ENCODE measurements at regions not wholly inside any gene's neighbourhood (a gene's known extent, or its start where the extent isn't known, plus 50 kb on each side); places are given as distances from the start of the nearest gene placed in this dataset.

DNA sequence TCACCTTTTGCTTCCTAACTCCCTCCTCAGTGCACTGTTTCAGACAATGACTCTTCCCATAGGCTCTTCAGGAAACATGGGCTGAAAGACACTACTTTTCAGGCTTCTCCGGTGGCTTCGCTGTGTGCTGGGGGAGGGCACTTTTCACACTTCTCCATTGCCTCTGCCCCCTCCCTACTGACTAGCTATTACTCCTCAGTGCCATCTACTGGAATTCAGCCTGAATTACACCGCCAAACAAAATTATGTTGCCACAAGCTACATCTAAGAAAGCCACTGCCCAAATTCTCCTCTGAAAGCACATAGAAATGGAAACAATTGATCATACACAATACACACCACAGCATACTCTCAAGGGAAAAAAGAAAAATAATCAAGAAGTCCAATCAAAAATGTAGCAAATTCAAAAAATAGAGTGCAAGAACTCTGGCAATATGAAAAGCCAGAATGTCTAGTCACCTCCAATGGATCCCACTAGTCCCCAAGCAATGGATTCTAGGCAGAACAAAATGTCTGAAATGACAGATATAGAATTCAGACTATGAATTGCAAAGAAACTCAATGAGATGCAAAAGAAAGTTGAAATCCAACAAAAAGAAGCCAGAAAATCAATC lies 1139.4 kb upstream of the GYPC start:
- DNase-seq (ENCODE audit: low spot score): no peak

DNA sequence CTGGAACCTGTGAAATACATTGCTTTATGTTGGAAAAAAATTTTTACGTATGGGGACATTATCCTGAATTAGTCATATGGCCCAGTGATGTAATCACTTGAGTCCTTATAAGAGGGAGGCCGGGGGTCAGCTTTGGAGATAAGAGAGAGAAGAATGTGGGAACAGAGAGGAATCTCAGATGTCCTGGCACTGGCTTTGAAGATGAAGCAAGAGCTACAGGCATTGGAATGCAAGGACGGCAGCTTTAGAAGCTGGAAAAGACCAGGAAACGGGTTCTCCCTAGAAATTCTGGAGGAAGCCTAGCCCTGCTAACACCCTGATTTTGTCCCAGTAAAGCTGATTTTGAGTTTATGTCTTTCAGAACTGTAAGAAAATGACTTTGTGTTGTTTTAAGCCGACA lies 1129.9 kb upstream of the GYPC start:
- DNase-seq (ENCODE audit: low spot score): no peak

DNA sequence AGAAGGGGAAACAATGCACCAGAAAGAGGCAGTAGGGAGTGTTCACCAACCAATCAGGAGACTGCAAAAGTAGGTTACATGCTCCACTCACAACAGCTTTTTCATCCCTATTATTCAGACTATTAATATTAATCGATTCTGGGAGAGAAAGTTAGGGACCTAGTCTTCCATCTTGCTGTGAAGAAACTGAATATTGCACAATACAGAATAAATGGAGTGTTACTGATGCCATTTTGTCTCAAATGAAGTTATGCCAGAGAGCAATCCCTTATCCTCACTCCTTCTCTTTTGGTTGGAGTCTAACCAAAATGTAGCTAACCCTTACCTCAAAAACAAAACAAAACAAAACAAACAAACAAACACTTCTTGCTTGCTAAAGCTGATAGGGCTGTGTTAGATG lies 1120.9 kb upstream of the GYPC start:
- no peak for DNase-seq (ENCODE audit: low spot score)

DNA sequence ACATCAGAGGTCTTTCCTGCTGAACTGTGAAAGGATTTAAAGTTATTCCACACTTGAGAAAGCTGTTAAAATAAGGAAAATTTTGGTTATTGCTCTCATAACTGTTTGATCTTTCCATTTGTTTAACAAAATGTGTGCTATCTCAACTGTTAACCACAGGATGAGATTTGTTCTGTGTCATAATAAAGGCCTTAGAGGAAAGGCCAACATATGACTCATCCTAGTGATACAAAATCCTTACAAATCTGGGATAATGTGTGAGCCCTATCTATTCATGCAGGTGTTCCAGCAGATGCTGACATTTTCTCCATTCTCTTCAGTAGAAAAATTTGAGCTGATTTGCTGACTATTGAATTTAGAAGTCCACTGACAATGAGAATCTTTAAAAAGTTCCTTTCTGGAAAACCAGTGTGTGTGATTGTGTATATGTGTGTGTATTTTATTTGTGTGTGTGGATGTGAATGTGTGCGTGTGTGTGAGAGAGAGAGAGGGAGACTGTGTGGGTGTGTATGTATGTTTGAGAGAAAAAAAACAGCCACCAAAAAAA lies 1111.9 kb upstream of the GYPC start:
- DNase-seq (ENCODE audit: low spot score): no peak

DNA sequence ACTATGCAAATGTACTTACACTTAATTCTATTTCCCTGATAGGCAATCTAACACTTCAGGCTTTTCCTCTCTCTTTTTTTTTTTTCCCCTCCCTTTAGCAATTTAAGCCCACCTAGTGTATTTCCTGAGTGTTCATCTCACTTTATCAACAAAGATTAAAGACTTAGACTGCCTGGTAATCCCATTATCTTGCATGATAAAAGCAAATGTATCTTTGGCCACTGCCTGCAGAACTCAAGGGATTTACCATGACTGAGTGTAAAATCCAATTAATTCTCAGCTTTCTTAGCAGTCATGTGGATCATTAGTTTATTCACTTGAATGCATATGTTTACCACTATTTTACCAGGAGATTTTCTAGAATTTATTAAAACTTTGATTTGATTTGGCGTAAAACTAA lies 1102.2 kb upstream of the GYPC start:
- no peak for DNase-seq (ENCODE audit: low spot score)

DNA sequence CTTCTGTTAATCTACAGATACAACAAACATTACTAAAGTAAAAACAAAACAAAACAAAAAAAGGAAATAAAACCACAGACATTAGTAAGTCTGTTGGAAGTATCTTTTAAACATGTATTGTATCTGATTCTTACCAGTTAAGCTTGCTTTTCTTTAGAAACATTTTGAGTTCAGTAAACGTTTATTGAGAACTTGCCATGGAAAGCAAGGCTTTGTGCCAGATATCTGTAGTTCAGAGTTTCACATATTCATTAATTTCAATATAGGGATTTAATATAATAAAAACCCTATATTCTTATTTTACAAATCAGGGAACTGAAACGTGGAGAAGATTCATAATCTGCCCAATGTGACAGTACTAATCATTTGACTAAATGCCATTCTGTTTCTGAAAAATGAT lies 1101.0 kb upstream of the GYPC start:
- no peak for DNase-seq (ENCODE audit: low spot score)

DNA sequence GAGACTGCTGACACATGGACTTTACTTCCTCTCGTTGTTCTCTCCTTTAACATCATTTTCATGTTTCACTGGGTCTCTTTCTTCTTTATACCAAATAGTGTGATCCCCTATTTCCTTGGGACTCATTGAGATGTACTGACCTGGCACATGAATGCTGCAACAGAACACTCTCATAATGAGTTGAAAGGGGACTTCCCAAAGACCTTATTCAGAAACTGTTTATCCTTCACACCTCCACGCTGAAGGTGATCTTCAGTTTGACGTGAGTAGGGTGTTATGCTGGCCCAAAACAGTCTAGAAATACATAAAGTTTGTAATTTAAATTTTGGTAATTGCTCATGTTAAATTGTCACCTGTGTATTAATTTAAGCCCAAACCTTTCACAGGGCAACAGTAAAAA lies 1096.8 kb upstream of the GYPC start:
- DNase-seq (ENCODE audit: low spot score): no peak

DNA sequence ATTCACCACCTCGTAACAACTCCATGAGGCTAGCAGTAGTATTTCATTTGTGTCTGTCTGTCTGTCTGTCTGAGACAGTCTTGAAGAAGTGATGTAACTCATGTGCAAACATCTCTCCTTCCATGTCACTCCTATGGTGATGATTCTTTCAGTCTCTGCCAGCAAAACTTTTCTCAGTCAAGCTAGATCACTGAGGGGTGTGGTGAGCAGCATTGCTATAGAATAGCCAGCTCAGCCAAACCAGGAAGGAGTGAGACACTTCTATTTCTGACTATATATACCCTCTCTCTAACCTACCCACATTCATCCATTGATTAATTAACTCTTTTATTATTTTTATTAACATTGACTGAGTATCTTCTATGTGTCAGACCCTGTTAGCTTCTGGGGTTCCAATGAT lies 1095.1 kb upstream of the GYPC start:
- DNase-seq (ENCODE audit: low spot score): no peak

DNA sequence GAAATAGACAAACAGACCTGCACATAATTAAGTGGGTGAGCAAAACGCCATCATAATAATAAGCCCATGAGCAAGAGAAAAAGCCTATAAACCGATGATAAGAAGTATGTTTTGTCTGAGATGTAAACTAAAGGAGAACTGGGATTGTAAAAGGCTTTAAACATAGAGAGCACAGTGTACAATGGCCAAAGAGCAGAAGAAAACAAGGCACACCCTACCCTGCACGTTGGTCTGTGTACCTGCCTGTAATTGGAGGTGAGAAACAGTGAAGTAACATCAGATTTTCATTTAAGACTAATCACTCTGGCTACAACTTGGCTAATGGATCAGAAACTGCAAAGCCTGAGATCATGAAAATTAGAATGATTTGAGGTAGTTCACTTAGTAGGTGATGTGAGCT lies 1094.7 kb upstream of the GYPC start:
- DNase-seq (ENCODE audit: low spot score): no peak

DNA sequence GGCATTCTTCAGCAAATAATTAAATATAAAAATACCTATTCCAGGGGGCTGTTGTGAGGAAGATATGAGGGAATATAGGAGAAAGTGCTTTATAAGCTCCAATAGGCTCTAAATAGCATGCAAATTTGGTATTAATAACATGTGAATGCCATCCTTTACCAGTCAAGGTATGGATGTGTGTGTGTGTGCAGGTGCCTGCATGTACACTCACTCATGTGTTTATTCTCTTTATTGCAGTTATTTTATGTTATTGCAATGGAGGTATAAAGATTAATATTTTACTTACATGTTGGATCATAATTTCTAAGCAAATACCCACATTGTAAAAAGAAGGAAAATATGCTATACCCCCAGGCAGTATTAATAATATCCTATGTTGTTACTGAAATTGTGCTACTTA lies 1093.0 kb upstream of the GYPC start:
- no peak for DNase-seq (ENCODE audit: low spot score)

DNA sequence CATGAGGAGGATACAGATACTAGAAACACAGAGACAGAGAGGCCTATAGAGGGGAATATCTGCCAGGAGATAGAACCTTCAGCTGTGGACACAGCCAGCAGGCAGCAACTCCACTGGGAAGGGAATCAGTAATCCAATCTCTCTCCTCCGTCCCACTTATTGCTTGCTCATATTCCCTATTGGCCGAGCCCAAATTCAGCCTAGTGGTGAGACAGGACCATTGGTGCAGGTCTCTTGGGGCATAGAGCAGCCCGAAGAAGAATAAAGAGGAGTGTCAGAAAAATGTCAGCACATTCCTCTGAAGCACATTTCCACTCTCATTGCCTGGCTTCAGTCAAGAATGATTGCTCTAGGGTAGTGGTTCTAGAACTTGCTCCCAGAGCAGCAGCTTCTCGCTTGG lies 1091.5 kb upstream of the GYPC start:
- DNase-seq (ENCODE audit: low spot score): no peak

DNA sequence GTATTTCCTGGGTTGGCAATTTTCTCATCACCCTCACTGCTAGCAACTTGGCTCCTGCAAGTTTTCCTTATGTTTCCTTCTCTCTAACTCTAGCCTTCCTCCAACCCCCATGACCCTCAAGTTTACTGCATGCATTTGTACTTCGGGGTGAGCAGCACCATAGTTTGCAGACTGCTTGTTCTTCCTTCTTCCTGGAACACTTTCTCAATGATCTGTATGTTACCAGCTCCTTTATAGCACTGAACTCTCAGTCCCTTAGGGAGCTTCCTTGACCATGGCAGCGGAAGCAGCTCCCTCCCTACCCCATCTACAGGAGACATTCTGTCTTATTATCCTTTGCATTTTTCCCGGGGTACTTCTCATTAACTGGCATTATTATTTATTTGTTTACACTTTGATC lies 1089.5 kb upstream of the GYPC start:
- no peak for DNase-seq (ENCODE audit: low spot score)

DNA sequence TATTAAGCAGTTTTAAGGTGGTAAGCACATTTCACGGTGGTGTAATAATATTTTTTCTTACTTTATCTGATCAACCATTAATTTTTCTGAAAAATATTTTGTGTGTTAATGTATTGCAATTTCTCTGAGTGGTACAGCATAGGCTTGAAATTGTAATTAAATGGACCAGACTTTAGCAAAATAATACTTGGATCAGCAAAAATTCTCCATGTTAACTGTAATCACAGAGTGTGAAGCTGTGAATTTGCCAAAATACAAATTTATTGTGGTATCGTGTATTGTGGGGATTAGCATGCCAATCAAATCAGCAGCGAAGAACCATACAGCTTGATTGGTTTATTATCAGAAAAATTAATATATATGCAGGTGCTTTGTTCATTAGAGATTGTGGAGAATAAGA lies 1088.9 kb upstream of the GYPC start:
- DNase-seq (ENCODE audit: low spot score): no peak

DNA sequence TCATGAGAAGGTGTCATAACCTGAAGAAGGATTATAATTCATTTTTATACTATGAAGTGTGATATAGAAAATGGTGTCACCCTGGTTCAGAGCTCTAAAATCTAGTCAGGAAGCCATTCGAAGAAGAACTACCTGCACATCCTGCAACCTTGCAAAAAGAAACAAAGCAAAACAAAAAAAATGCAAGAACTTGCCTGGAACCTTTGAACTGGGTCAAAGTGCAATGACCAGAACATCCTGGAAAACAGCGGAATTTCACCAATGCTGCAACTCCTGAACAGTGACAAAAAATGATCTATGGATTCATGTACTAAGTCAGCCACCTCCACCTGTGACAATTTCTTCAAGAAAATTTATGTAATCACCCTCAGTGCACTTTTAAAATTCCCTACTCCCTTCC lies 1083.3 kb upstream of the GYPC start:
- no peak for DNase-seq (ENCODE audit: low spot score)

DNA sequence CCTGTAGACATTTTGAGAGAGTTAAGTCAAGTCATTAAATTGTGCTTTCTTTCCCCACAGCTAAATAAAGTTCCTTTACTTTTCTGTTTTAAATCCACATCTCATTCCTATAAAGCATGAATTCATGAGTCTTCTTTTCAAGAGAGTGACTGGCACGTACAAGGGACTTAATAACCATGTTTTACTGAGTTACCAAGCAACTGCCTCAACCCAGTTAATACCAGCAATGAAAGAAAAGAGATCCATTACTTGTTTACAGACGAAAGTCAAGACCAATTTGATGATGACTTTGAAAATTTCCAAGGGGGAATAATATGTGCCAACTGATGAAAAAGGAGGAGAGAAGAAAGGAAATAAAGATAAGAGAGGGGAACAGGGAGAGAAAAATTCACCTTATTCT lies 1082.5 kb upstream of the GYPC start:
- no peak for DNase-seq (ENCODE audit: low spot score)

DNA sequence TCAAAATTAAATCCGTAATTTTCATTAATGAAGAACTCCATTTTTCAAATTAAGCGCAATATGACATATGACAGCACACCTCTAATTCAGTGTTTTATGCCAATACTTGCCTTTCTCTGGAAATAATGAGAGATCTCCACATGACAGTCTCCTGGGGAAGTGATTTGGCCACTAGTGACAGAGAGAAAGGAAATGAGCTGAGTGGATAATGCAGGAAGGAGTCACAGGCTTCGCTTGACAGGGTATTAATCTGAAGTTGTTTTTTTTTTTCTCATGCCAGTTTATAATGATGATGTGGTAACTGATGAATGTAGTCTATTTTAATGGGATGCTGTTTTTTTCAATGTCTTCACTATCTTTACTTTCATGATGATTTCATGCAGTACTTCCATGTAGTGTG lies 1079.4 kb upstream of the GYPC start:
- no peak for DNase-seq (ENCODE audit: low spot score)

DNA sequence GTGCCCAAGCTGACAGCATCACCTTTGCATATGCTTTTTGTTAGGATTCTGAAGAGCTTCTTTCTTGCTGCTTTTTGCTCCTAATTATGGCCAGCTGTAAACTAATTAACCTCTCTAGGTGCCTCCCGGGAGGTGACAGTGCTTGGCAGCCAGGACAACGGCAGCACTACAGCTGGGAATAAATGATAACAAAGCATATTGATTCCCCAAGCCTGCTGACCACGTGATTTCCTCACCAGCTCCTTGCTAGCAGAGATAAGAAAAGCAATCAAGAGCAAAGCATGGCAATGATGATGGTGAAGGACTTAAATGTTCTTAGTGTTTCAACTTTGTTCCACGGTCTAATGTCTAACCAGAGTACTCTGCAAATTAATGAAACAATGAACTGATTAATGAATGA lies 1074.4 kb upstream of the GYPC start:
- DNase-seq (ENCODE audit: low spot score): no peak

DNA sequence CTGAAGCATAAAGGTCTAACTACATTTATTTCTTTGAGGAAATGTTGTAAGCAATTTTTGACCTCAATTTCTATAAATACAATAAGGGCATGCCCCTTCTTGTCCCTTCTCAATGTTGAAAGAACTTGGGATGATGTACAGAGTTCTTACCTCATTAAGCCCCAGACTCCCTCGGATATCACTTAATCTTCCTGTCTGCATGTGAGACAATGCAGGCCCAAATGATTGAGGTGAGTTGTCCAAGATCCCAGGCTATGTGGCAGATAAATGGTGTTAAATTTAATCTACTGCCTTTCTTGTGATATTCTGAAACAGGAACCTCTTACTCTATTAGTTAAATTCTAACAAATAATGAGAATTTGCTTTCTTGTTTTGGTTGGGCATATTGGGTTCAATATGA lies 1073.4 kb upstream of the GYPC start:
- no peak for DNase-seq (ENCODE audit: low spot score)

DNA sequence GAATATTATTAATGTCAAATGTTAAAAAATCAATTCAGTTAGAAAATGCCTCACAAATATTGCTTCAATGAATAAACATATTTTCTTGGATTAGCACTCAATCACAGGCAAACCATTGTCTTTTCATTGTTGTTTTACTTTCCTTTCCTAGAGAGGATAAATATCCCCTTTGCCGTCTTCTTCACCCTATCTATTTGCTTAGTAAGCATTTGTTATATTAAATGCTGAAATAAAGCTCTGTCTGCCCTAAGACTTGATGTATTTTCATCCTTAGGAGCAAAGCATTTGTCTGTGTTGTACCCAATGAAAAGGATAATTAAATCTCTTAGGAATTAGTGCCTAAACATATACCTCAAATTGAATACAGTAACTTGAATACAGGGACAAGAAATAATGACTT lies 1071.2 kb upstream of the GYPC start:
- no peak for DNase-seq (ENCODE audit: low spot score)

DNA sequence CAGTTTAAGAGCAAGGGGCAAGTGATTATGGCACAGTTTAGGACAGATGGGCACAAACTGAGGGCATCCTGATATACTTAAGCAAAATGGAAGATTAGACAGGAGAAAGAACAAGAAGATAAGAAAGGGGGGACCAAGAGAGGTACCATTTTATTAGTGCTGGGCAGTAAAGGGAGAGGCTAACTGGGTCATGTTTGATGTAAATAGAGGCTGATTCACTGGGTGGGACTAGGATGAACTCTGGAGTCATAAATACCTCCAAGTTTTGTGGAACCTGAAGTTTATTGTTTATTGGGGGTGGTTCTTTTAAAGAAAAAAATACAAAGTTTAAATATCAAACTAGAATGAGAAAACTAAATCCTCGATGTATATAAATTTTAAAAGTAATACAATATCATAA lies 1067.2 kb upstream of the GYPC start:
- no peak for DNase-seq (ENCODE audit: low spot score)

DNA sequence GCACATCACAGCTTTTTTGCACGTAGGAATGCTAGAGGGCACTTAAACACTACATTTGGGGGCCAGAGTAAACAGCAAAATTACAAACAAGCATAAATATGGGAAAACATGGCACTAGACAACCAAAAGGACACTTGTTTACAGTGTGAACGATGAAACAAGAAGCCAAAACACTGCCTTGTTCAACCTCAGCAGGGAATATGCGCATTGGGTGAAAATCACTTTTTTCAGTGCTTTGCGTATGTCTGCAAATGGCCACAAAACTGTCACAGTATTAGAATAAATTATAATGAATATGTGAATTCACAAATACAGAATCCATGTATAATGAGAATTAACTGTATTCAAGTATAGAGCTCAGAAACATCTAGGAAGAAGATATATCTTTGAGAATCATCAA lies 1064.0 kb upstream of the GYPC start:
- no peak for DNase-seq (ENCODE audit: low spot score)

DNA sequence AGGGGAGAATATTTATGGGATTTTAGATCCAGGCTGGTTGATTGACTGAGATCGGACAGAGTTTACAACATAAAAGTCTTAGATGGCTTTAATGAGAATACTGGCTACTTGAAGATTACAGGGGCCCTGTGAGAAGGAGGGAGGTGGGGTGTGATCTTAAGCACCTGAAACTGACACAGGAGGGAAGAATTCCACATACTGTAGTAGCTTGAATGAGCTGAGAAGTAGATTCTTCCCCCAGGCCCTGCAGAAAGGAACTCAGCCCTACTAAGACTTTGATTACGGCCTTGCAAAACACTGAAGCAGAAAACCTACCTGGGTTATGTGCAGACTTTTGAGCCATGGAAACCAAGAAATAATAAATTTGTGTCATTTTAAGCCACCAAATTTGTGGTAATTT lies 1062.9 kb upstream of the GYPC start:
- DNase-seq (ENCODE audit: low spot score): no peak

DNA sequence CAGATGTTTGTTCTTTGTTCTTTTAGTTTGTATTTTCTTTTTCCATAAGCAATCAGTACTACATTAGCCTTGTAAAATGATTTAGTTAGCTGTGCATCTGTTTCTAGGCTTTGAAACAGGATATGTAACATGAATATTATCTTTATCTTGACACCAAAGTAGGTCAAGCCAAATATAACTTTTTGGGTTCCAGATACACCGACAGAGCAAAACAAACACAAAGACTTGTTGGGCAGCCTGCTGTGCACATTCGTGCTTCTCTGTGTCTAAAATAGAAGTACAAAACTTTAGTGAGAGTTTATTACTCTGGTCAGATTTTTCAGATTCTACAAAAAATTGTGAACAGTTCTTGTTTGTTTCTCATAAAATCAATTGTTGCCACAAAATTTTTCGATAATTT lies 1059.3 kb upstream of the GYPC start:
- DNase-seq (ENCODE audit: low spot score): no peak

DNA sequence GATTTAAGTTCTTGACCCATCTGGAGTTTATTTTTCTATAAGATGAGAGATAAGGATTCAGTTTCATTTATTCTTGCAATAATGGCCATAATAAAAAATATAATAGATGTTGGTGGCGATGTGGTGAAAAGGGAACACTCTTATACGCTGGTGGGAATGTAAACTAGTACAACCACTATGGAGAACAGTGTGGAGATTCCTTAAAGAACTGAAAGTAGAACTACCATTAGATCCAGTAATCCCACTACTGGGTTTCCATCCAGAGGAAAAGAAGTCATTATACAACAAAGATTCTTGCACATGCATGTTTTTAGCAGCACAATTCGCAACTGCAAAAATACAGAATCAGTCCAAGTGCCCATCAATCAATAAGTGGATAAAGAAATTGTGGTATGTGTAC lies 1040.5 kb upstream of the GYPC start:
- DNase-seq (ENCODE audit: low spot score): no peak

DNA sequence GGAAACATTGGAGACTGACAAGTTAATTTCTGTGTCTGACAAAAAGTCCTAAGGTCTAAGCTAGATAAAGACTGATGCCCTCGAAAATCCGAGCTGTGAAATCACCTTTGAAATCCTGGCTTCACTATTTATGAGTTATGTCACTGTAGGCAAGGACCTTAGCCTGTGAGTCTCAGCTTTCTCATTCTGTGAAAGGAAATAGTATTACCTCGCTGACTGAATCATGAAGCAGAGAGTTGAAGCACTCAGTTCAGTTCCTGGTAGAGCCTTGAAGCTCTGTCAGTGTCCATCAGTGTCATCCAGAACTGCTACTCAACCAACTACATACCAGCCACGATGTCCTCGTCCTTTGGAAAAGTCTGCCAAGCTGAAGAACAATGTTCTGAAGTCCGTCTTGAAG lies 1025.6 kb upstream of the GYPC start:
- DNase-seq (ENCODE audit: low spot score): no peak

Measured in globus pallidus (tissue), 1 donor.